HCT116 (cell line): ENCODE measurements at regions not wholly inside any gene's neighbourhood (a gene's known extent, or its start where the extent isn't known, plus 50 kb on each side); places are given as distances from the start of the nearest gene placed in this dataset.

Experiments
- ATAC-seq: fragments of 200-7000 bp; cut with Tn5 transposase; 2 replicates; pipeline ENCODE4 v1.9.1; 2020; ENCODE audit warnings: mild to moderate bottlenecking, moderate library complexity
- BruUV-seq: library from RNA; stranded (reverse); fragments of 400-500 nt; replicated peaks from 2 replicates; lab custom pipeline; 2021; lab: Mats Ljungman, UMichigan
- CTCF ChIA-PET: fragments of 300-600 bp; sonication (Branson Sonifier 250); formaldehyde crosslinking; loops from one replicate; lab custom pipeline; 2021; ENCODE audit warnings: antibody characterized with exemption; lab: Charles Lee
- POLR2A ChIA-PET: fragments of 300-600, 350-600 bp; sonication (Branson Sonifier 250); formaldehyde crosslinking; loops from one replicate; lab custom pipeline; 2021; ENCODE audit warnings: antibody characterized with exemption; lab: Charles Lee
- RAD21 ChIA-PET, 2 experiments: fragments of 300-600 bp; sonication (Branson Sonifier 250); formaldehyde crosslinking; loops; one replicate each; lab custom pipeline; 2023; ENCODE audit warnings: low total read pairs in 2 of 2; ENCODE audit not compliant: uncharacterized antibody in 2 of 2, unreplicated experiment in 2 of 2, low non-redundant PET in 1 of 2; lab: Charles Lee
- DNase-seq: peaks from one replicate; pipeline ENCODE4 v3.0.0-alpha.2; 2010; ENCODE audit warnings: low read depth, low spot score
- H2AFZ ChIP-seq: fragments of 200-600 bp; shearing (Covaris generic), sonication (generic); 2 replicates; pipeline ENCODE4 v1.6.1; 2017; ENCODE audit warnings: low read depth, mixed run types, mixed read lengths, antibody characterized with exemption, low read length; ENCODE audit not compliant: poor library complexity, severe bottlenecking
- H3K27ac ChIP-seq: 2 replicates; pipeline ENCODE4 v1.5.1; 2012; ENCODE audit warnings: low read depth, low read length
- H3K27me3 ChIP-seq: fragments of 200-600 bp; sonication (generic); 2 replicates; pipeline ENCODE4 v1.6.1; 2016; ENCODE audit warnings: mixed run types, low read length, mixed read lengths; ENCODE audit not compliant: insufficient read depth
- H3K36me3 ChIP-seq, 2 experiments: fragments of 200-500 bp in 1 of 2; fragments of 200-600 bp in 1 of 2; sonication (Bioruptor generic) in 1 of 2; sonication (generic) in 1 of 2; 2 replicates each; pipeline versions ENCODE4 v1.5.1 to v1.6.1; 2014 to 2016; ENCODE audit warnings: low read length in 2 of 2, inconsistent platforms in 1 of 2, mixed read lengths in 1 of 2, mixed run types in 1 of 2; ENCODE audit not compliant: insufficient read depth in 2 of 2, control insufficient read depth in 1 of 2
- H3K4me1 ChIP-seq, 2 experiments: fragments of 200-600 bp in 1 of 2; sonication (generic) in 1 of 2; 2 replicates each; pipeline versions ENCODE4 v1.5.1 to v1.6.1; 2012 to 2017; ENCODE audit warnings: low read length in 2 of 2, inconsistent platforms in 1 of 2, mild to moderate bottlenecking in 1 of 2, mixed read lengths in 1 of 2, mixed run types in 1 of 2, moderate library complexity in 1 of 2; ENCODE audit not compliant: insufficient read depth in 2 of 2, control insufficient read depth in 1 of 2
- H3K4me2 ChIP-seq: fragments of 200-600 bp; sonication (generic); 2 replicates; pipeline ENCODE4 v1.6.1; 2017; ENCODE audit warnings: mixed run types, low read length, mixed read lengths
- H3K4me3 ChIP-seq, 2 experiments: fragments of 200-600 bp in 1 of 2; sonication (generic) in 1 of 2; replicated peaks in 1 of 2; 2 replicates each; pipeline ENCODE4 v1.5.1; 2011 to 2016; ENCODE audit warnings: low read length in 2 of 2, control low read depth in 1 of 2, low read depth in 1 of 2, mild to moderate bottlenecking in 1 of 2, mixed read lengths in 1 of 2, mixed run types in 1 of 2
- H3K79me2 ChIP-seq: fragments of 200-600 bp; sonication (generic); 2 replicates; pipeline ENCODE4 v1.6.1; 2017; ENCODE audit warnings: mild to moderate bottlenecking, mixed run types, low read length, moderate library complexity, mixed read lengths; ENCODE audit not compliant: insufficient read depth
- H3K9ac ChIP-seq: fragments of 200-600 bp; sonication (generic); 2 replicates; pipeline ENCODE4 v1.6.1; 2016; ENCODE audit warnings: low read length, mixed read lengths
- H3K9me2 ChIP-seq: fragments of 200-600 bp; sonication (generic), shearing (Covaris generic); 2 replicates; pipeline ENCODE4 v1.6.1; 2017; ENCODE audit warnings: mixed run types, mild to moderate bottlenecking, moderate library complexity; ENCODE audit not compliant: insufficient read depth
- H3K9me3 ChIP-seq, 2 experiments: fragments of 200-500 bp in 1 of 2; fragments of 200-600 bp in 1 of 2; sonication (Bioruptor generic) in 1 of 2; sonication (generic) in 1 of 2; 2 replicates each; pipeline ENCODE4 v1.6.1; 2014 to 2017; ENCODE audit warnings: low read length in 2 of 2, mixed read lengths in 2 of 2, inconsistent platforms in 1 of 2, low read depth in 1 of 2, mild to moderate bottlenecking in 1 of 2, mixed run types in 1 of 2, moderate library complexity in 1 of 2; ENCODE audit not compliant: control insufficient read depth in 1 of 2, insufficient read depth in 1 of 2
- H4K20me1 ChIP-seq: fragments of 200-600 bp; sonication (generic), shearing (Covaris generic); 2 replicates; pipeline ENCODE4 v1.6.1; 2017; ENCODE audit warnings: mixed run types, mild to moderate bottlenecking, moderate library complexity; ENCODE audit not compliant: insufficient read depth
- ATF3 ChIP-seq: IDR thresholded peaks from 2 replicates; pipeline ENCODE4 v1.6.1; 2012
- CBX3 ChIP-seq: IDR thresholded peaks from 2 replicates; pipeline ENCODE4 v1.6.1; 2012; ENCODE audit warnings: low read depth
- CEBPB ChIP-seq: IDR thresholded peaks from 2 replicates; pipeline ENCODE4 v1.6.1; 2012; ENCODE audit warnings: low read depth
- CTCF ChIP-seq, 3 experiments: fragments of 200-600 bp in 1 of 3; sonication (generic) in 1 of 3; IDR thresholded peaks in 2 of 3; conservative IDR thresholded peaks in 1 of 3; 2 replicates each; pipeline ENCODE4 v1.5.1; 2012 to 2017; ENCODE audit warnings: low read depth in 2 of 3, low read length in 2 of 3, antibody characterized with exemption in 1 of 3, borderline replicate concordance in 1 of 3, control low read depth in 1 of 3, mild to moderate bottlenecking in 1 of 3, mixed read lengths in 1 of 3, mixed run types in 1 of 3, moderate library complexity in 1 of 3; ENCODE audit not compliant: insufficient read depth in 1 of 3
- EGR1 ChIP-seq: IDR thresholded peaks from 2 replicates; pipeline ENCODE4 v1.6.1; 2012; ENCODE audit warnings: low read depth
- ELF1 ChIP-seq: IDR thresholded peaks from 2 replicates; pipeline ENCODE4 v1.6.1; 2012; ENCODE audit warnings: low read depth, borderline replicate concordance
- FOSL1 ChIP-seq: IDR thresholded peaks from 2 replicates; pipeline ENCODE4 v1.6.1; 2012; ENCODE audit warnings: low read depth
- JUND ChIP-seq: IDR thresholded peaks from 2 replicates; pipeline ENCODE4 v1.6.1; 2012
- POLR2A ChIP-seq: IDR thresholded peaks from 2 replicates; pipeline ENCODE4 v1.7.0; 2011; ENCODE audit warnings: borderline replicate concordance; ENCODE audit not compliant: insufficient read depth, insufficient read length; ENCODE audit errors: extremely low read depth
- POLR2AphosphoS5 ChIP-seq: IDR thresholded peaks from 2 replicates; pipeline ENCODE4 v1.6.1; 2011; ENCODE audit warnings: mild to moderate bottlenecking, low read depth, low read length, moderate library complexity
- RAD21 ChIP-seq: IDR thresholded peaks from 2 replicates; pipeline ENCODE4 v1.6.1; 2012; ENCODE audit warnings: low read depth, mild to moderate bottlenecking
- SIN3A ChIP-seq: IDR thresholded peaks from 2 replicates; pipeline ENCODE4 v1.6.1; 2012; ENCODE audit warnings: low read depth
- ZNF274 ChIP-seq: fragments of 200-500 bp; sonication (Bioruptor generic); IDR thresholded peaks from 2 replicates; pipeline ENCODE4 v1.6.1; 2014; ENCODE audit warnings: mild to moderate bottlenecking, low read depth, low read length, inconsistent platforms
- intact Hi-C: fragments of 100-400 bp; cut with micrococcal nuclease; formaldehyde crosslinking; loops from 2 replicates; pipeline ENCODE4 v1.10.0; 2022
- TF ChIP-seq, protein P1 (sequence below): IDR thresholded peaks from 2 replicates; pipeline ENCODE4 v1.6.1; 2012
- TF ChIP-seq, protein P2 (sequence below): IDR thresholded peaks from 2 replicates; pipeline ENCODE4 v1.6.1; 2011; ENCODE audit warnings: mild to moderate bottlenecking, low read length, moderate library complexity; ENCODE audit not compliant: insufficient replicate concordance; ENCODE audit errors: extremely low read depth
- TF ChIP-seq, protein P3 (sequence below): IDR thresholded peaks from 2 replicates; pipeline ENCODE4 v1.6.1; 2012; ENCODE audit warnings: low read depth

DNA sequence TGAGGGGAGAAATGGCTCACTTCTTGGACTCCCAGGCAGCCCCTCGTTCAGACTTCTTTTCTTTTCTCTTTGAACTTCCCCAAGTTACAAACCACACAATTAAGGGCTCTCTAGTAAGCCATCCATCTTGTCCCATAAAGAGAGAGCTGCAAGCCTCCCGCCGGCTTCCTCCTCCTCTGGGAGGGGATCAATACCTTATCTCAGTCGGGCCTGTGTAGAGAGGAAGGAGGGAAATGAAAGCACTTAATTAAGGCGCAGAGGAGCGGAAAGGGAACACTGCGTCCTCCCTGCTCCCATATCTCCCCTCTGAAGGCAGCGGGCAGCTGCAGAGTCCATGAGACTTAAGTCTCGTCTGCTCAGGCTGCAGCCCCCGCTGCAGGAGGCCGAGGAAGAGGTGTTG lies 112.6 kb upstream of the CSF3R start:
- H3K4me2 ChIP-seq, result no peak overlapping the region
- TF ChIP-seq JUND (no peak), CEBPB (no peak), CBX3 (no peak), CTCF (IDR thresholded peaks at IDR 0.05 in 2 of 3, conservative IDR thresholded peaks at IDR 0.05 in 1 of 3; ENCODE audit: borderline replicate concordance in 1 of 3, insufficient read depth in 1 of 3, low read depth in 2 of 3, low read length in 2 of 3) (no peak), RAD21 (no peak), FOSL1 (no peak), ZNF274 (no peak), POLR2AphosphoS5 (no peak), ATF3 (no peak), EGR1 (no peak), SIN3A (no peak), ELF1 (no peak), POLR2A (no peak)
- TF ChIP-seq, protein P1, sequence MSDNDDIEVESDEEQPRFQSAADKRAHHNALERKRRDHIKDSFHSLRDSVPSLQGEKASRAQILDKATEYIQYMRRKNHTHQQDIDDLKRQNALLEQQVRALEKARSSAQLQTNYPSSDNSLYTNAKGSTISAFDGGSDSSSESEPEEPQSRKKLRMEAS, result no peak
- TF ChIP-seq, protein P2, sequence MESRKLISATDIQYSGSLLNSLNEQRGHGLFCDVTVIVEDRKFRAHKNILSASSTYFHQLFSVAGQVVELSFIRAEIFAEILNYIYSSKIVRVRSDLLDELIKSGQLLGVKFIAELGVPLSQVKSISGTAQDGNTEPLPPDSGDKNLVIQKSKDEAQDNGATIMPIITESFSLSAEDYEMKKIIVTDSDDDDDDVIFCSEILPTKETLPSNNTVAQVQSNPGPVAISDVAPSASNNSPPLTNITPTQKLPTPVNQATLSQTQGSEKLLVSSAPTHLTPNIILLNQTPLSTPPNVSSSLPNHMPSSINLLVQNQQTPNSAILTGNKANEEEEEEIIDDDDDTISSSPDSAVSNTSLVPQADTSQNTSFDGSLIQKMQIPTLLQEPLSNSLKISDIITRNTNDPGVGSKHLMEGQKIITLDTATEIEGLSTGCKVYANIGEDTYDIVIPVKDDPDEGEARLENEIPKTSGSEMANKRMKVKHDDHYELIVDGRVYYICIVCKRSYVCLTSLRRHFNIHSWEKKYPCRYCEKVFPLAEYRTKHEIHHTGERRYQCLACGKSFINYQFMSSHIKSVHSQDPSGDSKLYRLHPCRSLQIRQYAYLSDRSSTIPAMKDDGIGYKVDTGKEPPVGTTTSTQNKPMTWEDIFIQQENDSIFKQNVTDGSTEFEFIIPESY, result no peak
- TF ChIP-seq, protein P3, sequence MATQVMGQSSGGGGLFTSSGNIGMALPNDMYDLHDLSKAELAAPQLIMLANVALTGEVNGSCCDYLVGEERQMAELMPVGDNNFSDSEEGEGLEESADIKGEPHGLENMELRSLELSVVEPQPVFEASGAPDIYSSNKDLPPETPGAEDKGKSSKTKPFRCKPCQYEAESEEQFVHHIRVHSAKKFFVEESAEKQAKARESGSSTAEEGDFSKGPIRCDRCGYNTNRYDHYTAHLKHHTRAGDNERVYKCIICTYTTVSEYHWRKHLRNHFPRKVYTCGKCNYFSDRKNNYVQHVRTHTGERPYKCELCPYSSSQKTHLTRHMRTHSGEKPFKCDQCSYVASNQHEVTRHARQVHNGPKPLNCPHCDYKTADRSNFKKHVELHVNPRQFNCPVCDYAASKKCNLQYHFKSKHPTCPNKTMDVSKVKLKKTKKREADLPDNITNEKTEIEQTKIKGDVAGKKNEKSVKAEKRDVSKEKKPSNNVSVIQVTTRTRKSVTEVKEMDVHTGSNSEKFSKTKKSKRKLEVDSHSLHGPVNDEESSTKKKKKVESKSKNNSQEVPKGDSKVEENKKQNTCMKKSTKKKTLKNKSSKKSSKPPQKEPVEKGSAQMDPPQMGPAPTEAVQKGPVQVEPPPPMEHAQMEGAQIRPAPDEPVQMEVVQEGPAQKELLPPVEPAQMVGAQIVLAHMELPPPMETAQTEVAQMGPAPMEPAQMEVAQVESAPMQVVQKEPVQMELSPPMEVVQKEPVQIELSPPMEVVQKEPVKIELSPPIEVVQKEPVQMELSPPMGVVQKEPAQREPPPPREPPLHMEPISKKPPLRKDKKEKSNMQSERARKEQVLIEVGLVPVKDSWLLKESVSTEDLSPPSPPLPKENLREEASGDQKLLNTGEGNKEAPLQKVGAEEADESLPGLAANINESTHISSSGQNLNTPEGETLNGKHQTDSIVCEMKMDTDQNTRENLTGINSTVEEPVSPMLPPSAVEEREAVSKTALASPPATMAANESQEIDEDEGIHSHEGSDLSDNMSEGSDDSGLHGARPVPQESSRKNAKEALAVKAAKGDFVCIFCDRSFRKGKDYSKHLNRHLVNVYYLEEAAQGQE, result no peak
- ChIA-PET POLR2A (no interaction called here), RAD21 (no interaction called here), CTCF (no interaction called here)
- no peaks in the 10 kb centered on the region for H3K9me3 ChIP-seq
- H3K36me3 ChIP-seq, result no peaks in the 10 kb centered on the region
- H3K27me3 ChIP-seq, result peaks cover 43% of the 10 kb centered on the region
- BruUV-seq, result no TSS peak
- ATAC-seq (no peak), DNase-seq (no peak)
- no peaks in the 10 kb centered on the region for H3K4me1 ChIP-seq
- H3K4me3 ChIP-seq, result no peak overlapping the region
- H3K27ac ChIP-seq, result no peak overlapping the region
- H3K9ac ChIP-seq, result no peak overlapping the region
- intact Hi-C loops, result no loop called here
- no peaks in the 10 kb centered on the region for H3K9me2 ChIP-seq
- H3K79me2 ChIP-seq, result no peaks in the 10 kb centered on the region
- no peak overlapping the region for H2AFZ ChIP-seq
- no peaks in the 10 kb centered on the region for H4K20me1 ChIP-seq
